GM18498 (cell line): ENCODE measurements at regions not wholly inside any gene's neighbourhood (a gene's known extent, or its start where the extent isn't known, plus 50 kb on each side); places are given as distances from the start of the nearest gene placed in this dataset.

Experiments used
- ATAC-seq: cut with Tn5 transposase; IDR thresholded peaks from one replicate; pipeline ENCODE4 v1.9.1; 2021; ENCODE audit warnings: mild to moderate bottlenecking, moderate library complexity; ENCODE audit not compliant: unreplicated experiment

GRCh38 chr13:47287291-47287751 lies 390.5 kb upstream of the HTR2A start:
- no peak for ATAC-seq

- no peak for ATAC-seq
Observed at GRCh38 chr13:47281991-47282390, 385.1 kb upstream of the HTR2A start.

- no peak for ATAC-seq
Observed at GRCh38 chr13:47279920-47280319, 383.1 kb upstream of the HTR2A start.

GRCh38 chr13:47277774-47278173 lies 380.9 kb upstream of the HTR2A start:
- ATAC-seq, result no peak

GRCh38 chr13:47268270-47268669 lies 371.4 kb upstream of the HTR2A start:
- no peak for ATAC-seq

- ATAC-seq, result no peak
Observed at GRCh38 chr13:47258384-47258783, 361.5 kb upstream of the HTR2A start.

GRCh38 chr13:47256618-47257017 lies 359.8 kb upstream of the HTR2A start:
- ATAC-seq, result no peak

GRCh38 chr13:47252627-47253026 lies 355.8 kb upstream of the HTR2A start:
- no peak for ATAC-seq

- no peak for ATAC-seq
Observed at GRCh38 chr13:47251771-47252170, 354.9 kb upstream of the HTR2A start.

- no peak for ATAC-seq
Observed at GRCh38 chr13:47250146-47250545, 353.3 kb upstream of the HTR2A start.

- no peak for ATAC-seq
Observed at GRCh38 chr13:47249266-47249665, 352.4 kb upstream of the HTR2A start.

GRCh38 chr13:47241446-47241845 lies 344.6 kb upstream of the HTR2A start:
- no peak for ATAC-seq

GRCh38 chr13:47239025-47239424 lies 342.2 kb upstream of the HTR2A start:
- no peak for ATAC-seq

GRCh38 chr13:47237571-47237970 lies 340.7 kb upstream of the HTR2A start:
- ATAC-seq, result no peak

- no peak for ATAC-seq
Observed at GRCh38 chr13:47233734-47234133, 336.9 kb upstream of the HTR2A start.

GRCh38 chr13:47232516-47232915 lies 335.7 kb upstream of the HTR2A start:
- ATAC-seq, result no peak

GRCh38 chr13:47230155-47230554 lies 333.3 kb upstream of the HTR2A start:
- ATAC-seq, result no peak

- no peak for ATAC-seq
Observed at GRCh38 chr13:47226516-47226915, 329.7 kb upstream of the HTR2A start.

- no peak for ATAC-seq
Observed at GRCh38 chr13:47220453-47221140, 323.7 kb upstream of the HTR2A start.

- no peak for ATAC-seq
Observed at GRCh38 chr13:47218611-47219010, 321.8 kb upstream of the HTR2A start.

- peak; percentile 74 for ATAC-seq
Observed at GRCh38 chr13:47216176-47216822, 319.4 kb upstream of the HTR2A start.

GRCh38 chr13:47215736-47216135 lies 318.9 kb upstream of the HTR2A start:
- no peak for ATAC-seq

- ATAC-seq, result no peak
Observed at GRCh38 chr13:47213047-47213446, 316.2 kb upstream of the HTR2A start.
